ENCODE measurements at regions not wholly inside any gene's neighbourhood (a gene's known extent, or its start where the extent isn't known, plus 50 kb on each side); places are given as distances from the start of the nearest gene placed in this dataset.
A peak's percentile ranks its signal among the peaks of the same experiment; 100 is the strongest.

DNA sequence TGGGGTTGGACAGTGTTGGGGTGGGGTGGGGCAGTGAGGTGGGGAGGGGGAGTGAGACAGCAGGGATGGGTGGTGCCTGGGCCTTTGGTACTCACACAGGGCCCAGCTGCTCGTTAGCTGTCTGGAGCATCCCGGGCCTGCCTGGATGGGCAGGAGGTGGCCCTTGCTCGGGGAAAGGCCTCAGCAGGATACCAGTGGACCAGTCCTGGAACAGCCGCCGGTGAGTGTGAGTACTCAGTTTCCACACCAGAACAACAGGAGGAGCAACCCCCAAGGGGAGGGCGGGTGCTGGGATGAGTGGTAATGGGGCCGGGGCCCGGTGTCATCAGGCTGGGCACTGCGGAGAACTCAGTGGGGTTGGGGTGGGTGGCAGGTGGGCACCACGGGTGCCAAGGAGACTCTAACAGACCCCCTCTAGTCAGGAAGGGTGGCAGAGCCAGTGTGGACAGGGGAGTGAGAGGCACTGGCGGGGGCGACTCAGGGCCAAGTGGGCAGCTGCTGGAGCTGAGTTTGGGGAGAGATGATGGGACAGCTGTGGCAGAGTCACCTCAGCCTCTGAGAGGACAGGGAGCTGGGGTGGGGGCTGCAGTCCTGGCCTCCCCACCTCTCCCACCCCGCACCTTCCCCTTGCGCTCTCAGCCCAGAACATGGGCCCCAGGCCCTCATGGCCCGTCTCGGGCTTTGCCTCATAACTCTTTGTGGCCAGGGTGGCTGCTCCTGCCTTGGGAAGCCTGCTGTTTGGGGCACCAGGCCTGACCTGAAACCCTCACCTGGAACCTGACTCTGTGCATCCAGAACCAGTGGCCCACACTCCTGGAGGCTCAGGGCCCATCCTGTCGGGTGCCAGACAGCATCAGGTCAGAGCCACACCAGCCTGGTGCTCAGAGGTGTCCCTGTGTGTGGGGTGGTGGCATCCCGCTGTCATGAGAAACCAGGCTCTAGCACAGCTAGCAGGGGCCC is 52.1 kb upstream of the PRR23E start:
- no peak for DNase-seq (ENCODE audit: low spot score)
- Mint-ChIP-seq H3K4me1 (ENCODE audit: low read depth) (peaks cover under 1% of the 10 kb centered on the region), H3K9me3 (ENCODE audit: low read depth) (peaks cover 10% of the 10 kb centered on the region), H3K36me3 (ENCODE audit: low read depth) (peaks cover 3% of the 10 kb centered on the region), H3K27me3 (ENCODE audit: low read depth) (peaks cover 28% of the 10 kb centered on the region), H3K4me3 (ENCODE audit: unreplicated experiment) (no peak overlapping the region), H3K27ac (ENCODE audit: unreplicated experiment) (no peak overlapping the region)
- TF ChIP-seq, protein P1, sequence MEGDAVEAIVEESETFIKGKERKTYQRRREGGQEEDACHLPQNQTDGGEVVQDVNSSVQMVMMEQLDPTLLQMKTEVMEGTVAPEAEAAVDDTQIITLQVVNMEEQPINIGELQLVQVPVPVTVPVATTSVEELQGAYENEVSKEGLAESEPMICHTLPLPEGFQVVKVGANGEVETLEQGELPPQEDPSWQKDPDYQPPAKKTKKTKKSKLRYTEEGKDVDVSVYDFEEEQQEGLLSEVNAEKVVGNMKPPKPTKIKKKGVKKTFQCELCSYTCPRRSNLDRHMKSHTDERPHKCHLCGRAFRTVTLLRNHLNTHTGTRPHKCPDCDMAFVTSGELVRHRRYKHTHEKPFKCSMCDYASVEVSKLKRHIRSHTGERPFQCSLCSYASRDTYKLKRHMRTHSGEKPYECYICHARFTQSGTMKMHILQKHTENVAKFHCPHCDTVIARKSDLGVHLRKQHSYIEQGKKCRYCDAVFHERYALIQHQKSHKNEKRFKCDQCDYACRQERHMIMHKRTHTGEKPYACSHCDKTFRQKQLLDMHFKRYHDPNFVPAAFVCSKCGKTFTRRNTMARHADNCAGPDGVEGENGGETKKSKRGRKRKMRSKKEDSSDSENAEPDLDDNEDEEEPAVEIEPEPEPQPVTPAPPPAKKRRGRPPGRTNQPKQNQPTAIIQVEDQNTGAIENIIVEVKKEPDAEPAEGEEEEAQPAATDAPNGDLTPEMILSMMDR (IDR thresholded peaks at IDR 0.05), result no peak

DNA sequence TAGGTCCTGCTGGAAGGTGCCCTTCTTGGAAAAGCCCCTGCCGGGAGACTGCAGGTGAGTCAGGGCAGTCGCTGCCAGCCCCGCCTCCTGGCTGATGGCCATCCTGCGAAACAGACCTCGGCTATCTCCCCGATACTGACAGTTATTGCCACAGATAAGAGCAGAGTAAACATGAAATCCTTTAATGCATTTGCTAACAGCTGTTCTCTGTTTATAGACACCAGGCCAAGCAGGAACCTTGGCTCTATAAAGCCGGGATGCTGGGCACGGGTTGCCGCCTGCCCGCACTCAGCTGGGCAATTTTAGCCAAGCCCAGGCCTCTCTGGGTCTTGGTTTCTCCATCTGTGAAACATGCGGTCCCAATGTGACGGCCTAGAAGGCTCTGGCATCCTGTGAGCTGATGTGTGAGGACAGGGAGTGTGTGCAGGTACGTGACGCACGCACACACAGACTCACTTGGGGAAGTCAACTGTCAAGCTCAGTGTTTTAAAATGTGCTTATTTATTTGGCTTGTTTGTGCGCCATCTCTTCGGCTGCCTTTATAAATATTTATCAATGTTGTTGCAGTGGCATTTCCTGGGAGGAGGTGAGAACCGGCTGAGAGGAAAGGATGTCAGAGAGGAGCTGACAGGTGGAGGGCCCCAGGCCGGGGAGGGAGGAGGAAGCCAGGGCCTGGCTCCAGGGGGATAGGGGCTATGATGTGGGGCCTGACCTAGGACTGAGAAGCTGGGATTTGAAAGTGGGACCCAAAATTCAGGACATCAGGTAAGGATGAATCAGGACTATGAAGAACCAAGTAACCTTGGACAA is 50.8 kb upstream of the PRR23E start:
- TF ChIP-seq, protein P1 (IDR thresholded peaks at IDR 0.05), result no peak
- DNase-seq (ENCODE audit: low spot score), result peak; percentile 56
- Mint-ChIP-seq H3K9me3 (ENCODE audit: low read depth) (peaks cover 10% of the 10 kb centered on the region), H3K27me3 (ENCODE audit: low read depth) (peaks cover 22% of the 10 kb centered on the region), H3K4me1 (ENCODE audit: low read depth) (no peaks in the 10 kb centered on the region), H3K4me3 (ENCODE audit: unreplicated experiment) (no peak overlapping the region), H3K36me3 (ENCODE audit: low read depth) (peaks cover 3% of the 10 kb centered on the region), H3K27ac (ENCODE audit: unreplicated experiment) (no peak overlapping the region)

All from chondrocyte (in vitro differentiated cells).